Caco-2 (cell line): ENCODE measurements at regions not wholly inside any gene's neighbourhood (a gene's known extent, or its start where the extent isn't known, plus 50 kb on each side); places are given as distances from the start of the nearest gene placed in this dataset.

Experiments used
- BruUV-seq: library from RNA; stranded (reverse); fragments of 400-500 nt; replicated peaks from 2 replicates; lab custom pipeline; 2021; lab: Mats Ljungman, UMichigan
- CTCF ChIA-PET: fragments of 300-600 bp; sonication (Branson Sonifier 250); formaldehyde crosslinking; loops from one replicate; lab custom pipeline; 2022; ENCODE audit warnings: antibody characterized with exemption; lab: Charles Lee
- POLR2A ChIA-PET: fragments of 300-600 bp; sonication (Branson Sonifier 250); formaldehyde crosslinking; loops from one replicate; lab custom pipeline; 2022; ENCODE audit warnings: antibody characterized with exemption; lab: Charles Lee
- DNase-seq, 2 experiments: peaks; one replicate each; pipeline versions ENCODE4 v3.0.0 to v3.0.0-alpha.2; 2020 to 2022
- H3K27me3 ChIP-seq: replicated peaks from 2 replicates; pipeline ENCODE4 v1.6.0; 2011; ENCODE audit warnings: low read length; ENCODE audit not compliant: control insufficient read depth, insufficient read depth
- H3K36me3 ChIP-seq: 2 replicates; pipeline ENCODE4 v1.5.1; 2011; ENCODE audit warnings: low read length; ENCODE audit not compliant: control insufficient read depth, insufficient read depth
- H3K4me1 ChIP-seq: fragments of 250-450 bp; sonication (Bioruptor Pico); 2 replicates; pipeline ENCODE4 v1.5.1; 2020; ENCODE audit warnings: mild to moderate bottlenecking
- H3K4me3 ChIP-seq: 2 replicates; pipeline ENCODE4 v1.5.1; 2011; ENCODE audit warnings: low read depth, mild to moderate bottlenecking, control low read depth, low read length
- H3K9me3 ChIP-seq: fragments of 250-450 bp; sonication (Bioruptor Pico); 2 replicates; pipeline ENCODE4 v1.5.1; 2020; ENCODE audit warnings: mild to moderate bottlenecking, moderate library complexity
- H3K27ac Mint-ChIP-seq: one replicate; pipeline ENCODE4 v1.8.0; 2022; ENCODE audit warnings: mixed read lengths; ENCODE audit not compliant: unreplicated experiment
- H3K27me3 Mint-ChIP-seq: one replicate; pipeline ENCODE4 v1.8.0; 2022; ENCODE audit warnings: mixed read lengths; ENCODE audit not compliant: insufficient read depth, unreplicated experiment
- H3K36me3 Mint-ChIP-seq: one replicate; pipeline ENCODE4 v1.8.0; 2022; ENCODE audit warnings: mild to moderate bottlenecking, mixed read lengths; ENCODE audit not compliant: insufficient read depth, unreplicated experiment
- H3K4me1 Mint-ChIP-seq: one replicate; pipeline ENCODE4 v1.8.0; 2022; ENCODE audit warnings: low read depth, mixed read lengths; ENCODE audit not compliant: unreplicated experiment
- H3K4me3 Mint-ChIP-seq: one replicate; pipeline ENCODE4 v1.8.0; 2022; ENCODE audit warnings: mild to moderate bottlenecking, moderate library complexity, mixed read lengths; ENCODE audit not compliant: unreplicated experiment
- H3K9me3 Mint-ChIP-seq: one replicate; pipeline ENCODE4 v1.8.0; 2022; ENCODE audit warnings: mixed read lengths; ENCODE audit not compliant: unreplicated experiment
- intact Hi-C: fragments of 100-400 bp; cut with micrococcal nuclease; formaldehyde crosslinking; loops from one replicate; pipeline ENCODE4 v1.10.0; 2022; ENCODE audit not compliant: unreplicated experiment
- TF ChIP-seq, protein P1 (sequence below), 2 experiments: fragments of 200-600 bp in 1 of 2; IDR thresholded peaks; 1 replicate in 1 of 2; 2 replicates in 1 of 2; pipeline versions ENCODE4 v1.5.1 to v1.8.0; 2011 to 2022; ENCODE audit warnings: antibody characterized with exemption in 1 of 2, control low read depth in 1 of 2, inconsistent platforms in 1 of 2, low read depth in 1 of 2, low read length in 1 of 2, mild to moderate bottlenecking in 1 of 2, moderate library complexity in 1 of 2; ENCODE audit not compliant: insufficient read depth in 1 of 2, severe bottlenecking in 1 of 2, unreplicated experiment in 1 of 2

- Mint-ChIP-seq H3K4me1 (peaks cover 30% of the 10 kb centered on the region), H3K9me3 (peaks cover 29% of the 10 kb centered on the region), H3K36me3 (peaks cover 8% of the 10 kb centered on the region), H3K4me3 (no peak overlapping the region), H3K27me3 (no peaks in the 10 kb centered on the region), H3K27ac (no peak overlapping the region)
- H3K36me3 ChIP-seq, result no peaks in the 10 kb centered on the region
- DNase-seq, result peak in 1 of 2 experiments; percentile 9
- no TSS peak for BruUV-seq
- intact Hi-C loops, result loop anchor here (10.0 kb wide), 1 partner anchor 311 kb away; the partner anchor contains the start of gene KCNJ16
- H3K4me3 ChIP-seq, result no peak overlapping the region
- ChIA-PET CTCF (no interaction called here), POLR2A (no interaction called here)
- no peaks in the 10 kb centered on the region for H3K27me3 ChIP-seq
- TF ChIP-seq, protein P1, sequence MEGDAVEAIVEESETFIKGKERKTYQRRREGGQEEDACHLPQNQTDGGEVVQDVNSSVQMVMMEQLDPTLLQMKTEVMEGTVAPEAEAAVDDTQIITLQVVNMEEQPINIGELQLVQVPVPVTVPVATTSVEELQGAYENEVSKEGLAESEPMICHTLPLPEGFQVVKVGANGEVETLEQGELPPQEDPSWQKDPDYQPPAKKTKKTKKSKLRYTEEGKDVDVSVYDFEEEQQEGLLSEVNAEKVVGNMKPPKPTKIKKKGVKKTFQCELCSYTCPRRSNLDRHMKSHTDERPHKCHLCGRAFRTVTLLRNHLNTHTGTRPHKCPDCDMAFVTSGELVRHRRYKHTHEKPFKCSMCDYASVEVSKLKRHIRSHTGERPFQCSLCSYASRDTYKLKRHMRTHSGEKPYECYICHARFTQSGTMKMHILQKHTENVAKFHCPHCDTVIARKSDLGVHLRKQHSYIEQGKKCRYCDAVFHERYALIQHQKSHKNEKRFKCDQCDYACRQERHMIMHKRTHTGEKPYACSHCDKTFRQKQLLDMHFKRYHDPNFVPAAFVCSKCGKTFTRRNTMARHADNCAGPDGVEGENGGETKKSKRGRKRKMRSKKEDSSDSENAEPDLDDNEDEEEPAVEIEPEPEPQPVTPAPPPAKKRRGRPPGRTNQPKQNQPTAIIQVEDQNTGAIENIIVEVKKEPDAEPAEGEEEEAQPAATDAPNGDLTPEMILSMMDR (IDR thresholded peaks at IDR 0.05; ENCODE audit: insufficient read depth in 1 of 2, low read depth in 1 of 2, low read length in 1 of 2, severe bottlenecking in 1 of 2, unreplicated experiment in 1 of 2), result no peak
- peaks cover 38% of the 10 kb centered on the region for H3K4me1 ChIP-seq
- peaks cover 13% of the 10 kb centered on the region for H3K9me3 ChIP-seq
Measured at GRCh38 chr17:69764146-69764545, 310.9 kb upstream of the KCNJ16 start.

GRCh38 chr17:69769050-69769449 lies 306.0 kb upstream of the KCNJ16 start:
- Mint-ChIP-seq H3K27ac (no peak overlapping the region), H3K4me3 (no peak overlapping the region), H3K27me3 (no peaks in the 10 kb centered on the region), H3K4me1 (no peaks in the 10 kb centered on the region), H3K36me3 (no peaks in the 10 kb centered on the region), H3K9me3 (no peaks in the 10 kb centered on the region)
- intact Hi-C loops, result loop anchor here (10.0 kb wide), 1 partner anchor 306 kb away; the partner anchor contains the start of gene KCNJ16
- DNase-seq, result no peak
- BruUV-seq, result no TSS peak
- no peaks in the 10 kb centered on the region for H3K9me3 ChIP-seq
- no peaks in the 10 kb centered on the region for H3K36me3 ChIP-seq
- H3K4me1 ChIP-seq, result peaks cover 8% of the 10 kb centered on the region
- TF ChIP-seq, protein P1 (IDR thresholded peaks at IDR 0.05; ENCODE audit: insufficient read depth in 1 of 2, low read depth in 1 of 2, low read length in 1 of 2, severe bottlenecking in 1 of 2, unreplicated experiment in 1 of 2), result no peak
- H3K27me3 ChIP-seq, result no peaks in the 10 kb centered on the region
- CTCF ChIA-PET, result no interaction called here
- POLR2A ChIA-PET, result no interaction called here
- no peak overlapping the region for H3K4me3 ChIP-seq

DNA sequence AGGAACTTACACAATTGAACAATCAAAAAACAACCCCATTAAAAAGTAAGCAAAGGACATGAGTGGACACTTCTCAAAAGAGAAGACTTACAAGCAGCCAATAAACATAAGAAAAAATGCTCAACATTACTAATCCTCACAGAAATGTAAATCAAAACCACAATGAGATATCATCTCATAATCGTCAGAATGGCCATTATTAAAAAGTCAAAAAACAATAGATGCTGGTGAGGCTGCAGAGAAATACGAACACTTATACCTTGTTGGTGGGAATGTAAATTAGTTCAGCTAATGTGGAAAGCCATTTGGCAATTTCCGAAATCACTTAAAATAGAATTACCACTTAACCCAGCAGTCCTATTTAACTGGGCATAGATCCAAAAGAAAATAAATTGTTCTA lies 301.9 kb upstream of the KCNJ16 start:
- BruUV-seq, result no TSS peak
- Histone ChIP-seq H3K36me3 (no peaks in the 10 kb centered on the region), H3K27me3 (0 out of 2 replicates have a peak, but pooled peaks cover 2% of the 10 kb centered on the region), H3K4me1 (no peaks in the 10 kb centered on the region), H3K4me3 (no peak overlapping the region), H3K9me3 (no peaks in the 10 kb centered on the region)
- no peaks in the 10 kb centered on the region for H3K9me3 Mint-ChIP-seq
- H3K27ac Mint-ChIP-seq, result no peak overlapping the region
- H3K4me3 Mint-ChIP-seq, result no peak overlapping the region
- H3K27me3 Mint-ChIP-seq, result no peaks in the 10 kb centered on the region
- POLR2A ChIA-PET, result no interaction called here
- CTCF ChIA-PET, result no interaction called here
- no peaks in the 10 kb centered on the region for H3K36me3 Mint-ChIP-seq
- no peak for DNase-seq
- intact Hi-C loops, result no loop called here
- TF ChIP-seq, protein P1 (IDR thresholded peaks at IDR 0.05; ENCODE audit: insufficient read depth in 1 of 2, low read depth in 1 of 2, low read length in 1 of 2, severe bottlenecking in 1 of 2, unreplicated experiment in 1 of 2), result no peak
- H3K4me1 Mint-ChIP-seq, result no peaks in the 10 kb centered on the region
